ENCODE measurements at regions not wholly inside any gene's neighbourhood (a gene's known extent, or its start where the extent isn't known, plus 50 kb on each side); places are given as distances from the start of the nearest gene placed in this dataset.

GRCh38 chr5:4542145-4542778, 597.9 kb upstream of the ADAMTS16 start:
- no peak for DNase-seq

- no peak for DNase-seq
Observed at GRCh38 chr5:4544049-4544670, 596.0 kb upstream of the ADAMTS16 start.

DNA sequence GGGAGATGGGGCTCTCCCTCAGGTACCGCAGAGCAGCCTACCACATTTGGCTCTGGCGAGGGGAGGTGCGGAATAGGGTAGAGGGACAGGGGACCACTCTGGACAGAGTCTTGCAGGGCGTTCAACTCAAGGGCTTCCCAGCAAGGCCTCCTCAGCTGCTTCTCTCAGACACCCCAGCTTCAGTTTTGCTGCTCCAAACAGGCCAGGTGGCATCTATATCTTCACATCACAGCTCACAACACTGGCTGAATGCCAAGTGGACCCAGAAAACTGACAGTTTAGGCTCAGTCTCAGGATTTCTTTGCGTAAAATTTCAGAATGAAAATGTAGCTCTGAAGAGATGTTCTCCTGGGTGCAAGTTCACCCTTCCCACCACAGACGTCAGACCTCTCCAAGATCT, 592.6 kb upstream of the ADAMTS16 start:
- no peak for DNase-seq

DNA sequence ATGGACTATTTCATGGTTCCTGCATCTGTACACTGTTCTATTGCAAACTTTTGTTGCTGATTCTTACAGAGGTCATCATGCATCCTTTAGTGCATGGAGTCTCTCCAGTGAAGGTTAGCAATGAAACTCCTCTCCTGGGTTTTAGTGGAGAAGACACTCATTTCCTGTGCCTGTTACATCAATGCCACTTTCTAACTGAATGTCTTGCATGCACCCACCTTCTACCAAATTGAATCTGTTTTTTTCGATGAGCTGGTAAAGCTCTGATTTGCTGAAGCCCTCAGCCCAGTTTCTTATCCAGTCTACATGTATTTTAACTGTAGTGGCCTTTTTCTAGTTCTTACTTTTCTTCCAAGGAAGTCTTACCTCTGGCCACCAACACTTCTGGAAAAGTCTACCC, 591.8 kb upstream of the ADAMTS16 start:
- DNase-seq = no peak

DNA sequence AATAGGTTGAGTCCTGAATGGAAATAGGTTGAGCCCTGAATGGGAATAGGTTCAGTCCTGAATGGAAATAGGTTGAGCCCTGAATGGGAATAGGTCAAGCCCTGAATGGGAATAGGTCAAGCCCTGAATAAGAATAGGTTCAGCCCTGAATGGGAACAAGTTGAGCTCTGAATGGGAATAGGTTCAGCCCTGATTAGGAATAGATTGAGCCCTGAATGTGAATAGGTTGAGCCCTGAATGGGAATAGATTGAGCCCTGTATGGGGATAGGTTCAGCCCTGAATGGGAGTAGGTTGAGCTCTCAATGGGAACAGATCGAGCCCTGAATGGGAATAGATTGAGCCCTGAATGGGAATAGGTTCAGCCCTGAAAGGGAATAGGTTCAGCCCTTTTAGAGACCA, 590.8 kb upstream of the ADAMTS16 start:
- DNase-seq = no peak

DNA sequence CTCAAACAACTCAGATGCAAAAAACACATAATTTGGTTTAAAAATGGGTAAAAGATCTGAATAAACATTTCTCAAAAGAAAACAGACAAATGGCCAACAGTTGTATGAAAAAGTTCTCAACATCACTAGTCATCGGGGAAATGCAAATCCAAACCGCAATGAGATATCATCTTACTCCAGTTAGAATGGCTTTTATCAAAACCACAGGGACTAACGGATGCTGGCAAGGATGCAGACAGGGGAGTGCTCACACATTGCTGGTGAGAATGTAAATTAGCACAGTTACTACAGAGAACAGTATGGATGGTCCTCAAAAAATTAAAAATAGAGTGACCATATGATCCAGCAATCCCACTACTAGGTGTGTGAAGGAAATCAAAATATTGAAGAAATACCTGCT, 589.1 kb upstream of the ADAMTS16 start:
- peak; percentile 71 for DNase-seq

- DNase-seq = no peak
Observed at GRCh38 chr5:4553130-4553529, 587.0 kb upstream of the ADAMTS16 start.

DNA sequence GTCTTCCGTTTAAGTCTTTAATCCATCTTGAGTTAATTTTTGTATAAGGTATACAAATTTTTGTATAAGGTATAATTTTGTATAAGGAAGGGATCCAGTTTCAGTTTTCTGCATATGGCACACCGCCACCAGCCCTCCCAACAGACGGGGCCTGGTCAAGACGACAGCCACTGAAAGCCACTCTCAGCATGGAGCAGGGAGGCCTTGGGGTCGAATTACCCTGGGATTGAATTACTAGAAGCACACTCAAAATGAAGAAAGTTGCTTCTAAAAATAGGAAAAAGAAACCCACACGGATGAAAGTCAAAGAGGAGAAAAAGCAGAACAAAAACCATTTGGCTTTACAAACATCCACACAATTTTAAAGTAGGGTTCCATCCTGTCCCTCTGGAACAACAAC, 586.2 kb upstream of the ADAMTS16 start:
- peak; percentile 73 for DNase-seq

GRCh38 chr5:4555725-4556285, 584.3 kb upstream of the ADAMTS16 start:
- DNase-seq = no peak

- DNase-seq = no peak
Observed at GRCh38 chr5:4561403-4561802, 578.7 kb upstream of the ADAMTS16 start.

- peak; percentile 58 for DNase-seq
Observed at GRCh38 chr5:4563400-4563799, 576.7 kb upstream of the ADAMTS16 start.

- DNase-seq = no peak
Observed at GRCh38 chr5:4570047-4570995, 569.8 kb upstream of the ADAMTS16 start.

- no peak for DNase-seq
Observed at GRCh38 chr5:4571248-4571948, 568.7 kb upstream of the ADAMTS16 start.

- no peak for DNase-seq
Observed at GRCh38 chr5:4572311-4573100, 567.6 kb upstream of the ADAMTS16 start.

DNA sequence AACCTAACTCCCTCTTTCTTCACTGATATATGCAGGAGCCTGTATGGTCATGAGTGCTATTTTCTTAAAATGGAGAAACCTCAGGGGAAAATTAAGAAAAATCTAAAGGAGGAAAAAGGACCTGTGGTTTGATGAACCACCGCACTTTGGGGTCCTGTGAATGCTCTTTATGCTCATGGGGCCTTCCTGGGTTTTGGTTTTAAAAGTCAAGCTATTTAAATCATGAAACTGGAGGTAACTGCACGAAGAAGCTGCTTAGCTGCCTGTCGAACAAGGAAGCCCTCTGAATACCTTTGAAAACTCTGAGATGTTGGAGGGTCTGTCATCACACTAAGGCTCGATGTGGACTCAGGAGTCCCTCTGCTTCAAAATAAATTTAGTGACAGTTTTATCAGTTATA, 564.5 kb upstream of the ADAMTS16 start:
- DNase-seq = no peak

GRCh38 chr5:4576161-4576748, 563.9 kb upstream of the ADAMTS16 start:
- no peak for DNase-seq

DNA sequence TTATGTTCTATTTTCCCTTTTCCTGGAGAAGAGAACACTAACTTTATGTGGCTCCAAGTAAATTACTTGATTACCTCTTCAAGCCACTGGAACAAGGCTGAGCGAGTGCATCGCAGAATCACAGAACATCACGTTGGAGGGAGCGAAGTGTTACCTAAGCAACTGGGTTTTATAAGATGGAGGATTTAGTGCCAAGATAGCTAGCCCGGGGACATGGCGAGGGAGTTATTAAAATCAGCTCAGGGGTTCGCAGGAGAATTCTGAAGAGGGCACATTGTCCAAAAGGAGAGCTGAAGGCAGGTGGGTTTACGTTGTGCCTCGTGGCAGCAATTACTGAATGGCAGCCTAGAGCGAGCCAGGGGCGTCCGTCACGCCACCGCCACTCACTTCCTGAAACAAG, 563.2 kb upstream of the ADAMTS16 start:
- no peak for DNase-seq

GRCh38 chr5:4579679-4580078, 560.5 kb upstream of the ADAMTS16 start:
- no peak for DNase-seq

- DNase-seq = no peak
Observed at GRCh38 chr5:4580772-4581171, 559.4 kb upstream of the ADAMTS16 start.

DNA sequence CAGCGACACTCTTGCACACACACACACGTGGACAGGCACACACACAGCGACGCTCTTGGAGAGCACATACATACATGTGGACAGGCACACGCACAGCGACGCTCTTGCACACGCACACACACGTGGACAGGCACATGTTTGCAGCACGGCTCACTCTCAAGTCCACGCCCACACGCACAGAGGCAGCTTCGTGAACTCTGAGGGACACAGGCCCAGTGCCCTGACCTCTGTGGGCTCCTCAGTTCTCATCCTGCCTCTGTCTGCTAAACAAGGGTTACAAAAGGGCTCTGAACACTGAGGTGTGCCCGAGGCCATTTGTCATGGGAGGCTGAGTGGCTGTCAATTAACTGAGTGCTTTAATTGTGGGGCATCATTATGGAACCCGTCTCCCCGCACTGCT, 558.8 kb upstream of the ADAMTS16 start:
- DNase-seq = no peak

- no peak for DNase-seq
Observed at GRCh38 chr5:4584982-4585381, 555.1 kb upstream of the ADAMTS16 start.

GRCh38 chr5:4613440-4613839, 526.7 kb upstream of the ADAMTS16 start:
- DNase-seq = no peak
